NCI-H2081 (cell line): ENCODE measurements at regions not wholly inside any gene's neighbourhood (a gene's known extent, or its start where the extent isn't known, plus 50 kb on each side); places are given as distances from the start of the nearest gene placed in this dataset.
A peak's percentile ranks its signal among the peaks of the same experiment; 100 is the strongest.
"Not testable (repeated sequence)": the region's sequence is repeated elsewhere in the genome, so short reads cannot be mapped to it uniquely, and the experiment has no call there.

Source experiments
- DNase-seq, 2 experiments: peaks; one replicate each; lab custom pipeline; 2025; lab: John Stamatoyannopoulos, UW

GRCh38 chr3:27630885-27631284, 91.2 kb downstream of the EOMES start:
- DNase-seq, result no peak

GRCh38 chr3:27629366-27629765, 92.8 kb downstream of the EOMES start:
- DNase-seq, result no peak

GRCh38 chr3:27628026-27628750, 93.9 kb downstream of the EOMES start:
- no peak for DNase-seq

GRCh38 chr3:27626596-27627118, 95.5 kb downstream of the EOMES start:
- no peak for DNase-seq

- no peak for DNase-seq
Measured at GRCh38 chr3:27625864-27626263, 96.3 kb downstream of the EOMES start.

- peak in 1 of 2 experiments; percentile 27 for DNase-seq
Measured at GRCh38 chr3:27623085-27623753, 98.9 kb downstream of the EOMES start.

GRCh38 chr3:27617552-27617951, 104.6 kb downstream of the EOMES start:
- DNase-seq, result no peak

GRCh38 chr3:27616031-27616430, 106.1 kb downstream of the EOMES start:
- peak; percentile 70 to 93 for DNase-seq

- DNase-seq, result peak in 1 of 2 experiments; percentile 76
Measured at GRCh38 chr3:27615555-27615954, 106.6 kb downstream of the EOMES start.

GRCh38 chr3:27614592-27614991, 107.5 kb downstream of the EOMES start:
- DNase-seq, result no peak

GRCh38 chr3:27613846-27614500, 108.2 kb downstream of the EOMES start:
- DNase-seq, result no peak

- DNase-seq, result no peak
Measured at GRCh38 chr3:27610800-27611525, 111.2 kb downstream of the EOMES start.

- peak in 1 of 2 experiments; percentile 32 for DNase-seq
Measured at GRCh38 chr3:27607370-27607769, 114.8 kb downstream of the EOMES start.

- no peak for DNase-seq
Measured at GRCh38 chr3:27606537-27606936, 115.6 kb downstream of the EOMES start.

GRCh38 chr3:27601311-27601710, 117.1 kb upstream of the SLC4A7 start:
- DNase-seq, result not testable (repeated sequence)

- DNase-seq, result not testable (repeated sequence)
Measured at GRCh38 chr3:27599741-27600140, 115.6 kb upstream of the SLC4A7 start.

- no peak for DNase-seq
Measured at GRCh38 chr3:27596921-27597320, 112.7 kb upstream of the SLC4A7 start.

GRCh38 chr3:27596334-27596841, 112.2 kb upstream of the SLC4A7 start:
- DNase-seq, result no peak

- no peak for DNase-seq
Measured at GRCh38 chr3:27594096-27594690, 110.0 kb upstream of the SLC4A7 start.

GRCh38 chr3:27593173-27593572, 109.0 kb upstream of the SLC4A7 start:
- no peak for DNase-seq
